K562 (cell line): ENCODE measurements at regions not wholly inside any gene's neighbourhood (a gene's known extent, or its start where the extent isn't known, plus 50 kb on each side); places are given as distances from the start of the nearest gene placed in this dataset.

Experiments used
- ATF2 ChIP-seq: sonication (generic); formaldehyde crosslinking; IDR thresholded peaks from 2 replicates; pipeline ENCODE4 v1.8.1; 2022; ENCODE audit warnings: missing genetic modification reagents
- EHMT2 ChIP-seq: fragments of 450-650 bp; IDR thresholded peaks from 2 replicates; pipeline ENCODE4 v1.6.1; 2018; ENCODE audit warnings: antibody characterized with exemption
- GABPB1 ChIP-seq: sonication (generic); formaldehyde crosslinking; IDR thresholded peaks from 2 replicates; pipeline ENCODE4 v1.8.0; 2022; ENCODE audit warnings: mild to moderate bottlenecking, missing genetic modification reagents
- MIER1 ChIP-seq: fragments of 450-650 bp; IDR thresholded peaks from 2 replicates; pipeline ENCODE4 v1.6.1; 2016; ENCODE audit warnings: antibody characterized with exemption, mild to moderate bottlenecking, low read depth
- SIX5 ChIP-seq, 2 experiments: IDR thresholded peaks; 2 replicates each; pipeline ENCODE4 v1.6.1; 2011; ENCODE audit warnings: low read length in 2 of 2, borderline replicate concordance in 1 of 2, low read depth in 1 of 2, mild to moderate bottlenecking in 1 of 2, moderate library complexity in 1 of 2; ENCODE audit not compliant: insufficient read depth in 1 of 2
- ZMIZ1 ChIP-seq, 2 experiments: fragments of 150-350 bp in 1 of 2; IDR thresholded peaks; 2 replicates each; pipeline ENCODE4 v1.6.1; 2012 to 2016; ENCODE audit warnings: low read depth in 2 of 2, low read length in 2 of 2, mild to moderate bottlenecking in 1 of 2, moderate library complexity in 1 of 2
- ZNF24 ChIP-seq: fragments of 450-650 bp; IDR thresholded peaks from 2 replicates; pipeline ENCODE4 v1.6.1; 2016
- ZNF407 ChIP-seq: fragments of 450-650 bp; IDR thresholded peaks from 2 replicates; pipeline ENCODE4 v1.6.1; 2016; ENCODE audit warnings: low read depth
- ZNF696 ChIP-seq: fragments of 250-450 bp; sonication (Bioruptor Pico); conservative IDR thresholded peaks from 2 replicates; pipeline ENCODE4 v1.4.0; 2020; ENCODE audit warnings: mild to moderate bottlenecking, moderate library complexity
- TF ChIP-seq, protein P1 (sequence below): fragments of 450-650 bp; conservative IDR thresholded peaks from 2 replicates; pipeline ENCODE4 v1.6.1; 2016; ENCODE audit warnings: missing genetic modification characterization, low read depth, mild to moderate bottlenecking, missing compliant biosample characterization, moderate library complexity

- TF ChIP-seq ZNF407, result no peak
- TF ChIP-seq, protein P1, sequence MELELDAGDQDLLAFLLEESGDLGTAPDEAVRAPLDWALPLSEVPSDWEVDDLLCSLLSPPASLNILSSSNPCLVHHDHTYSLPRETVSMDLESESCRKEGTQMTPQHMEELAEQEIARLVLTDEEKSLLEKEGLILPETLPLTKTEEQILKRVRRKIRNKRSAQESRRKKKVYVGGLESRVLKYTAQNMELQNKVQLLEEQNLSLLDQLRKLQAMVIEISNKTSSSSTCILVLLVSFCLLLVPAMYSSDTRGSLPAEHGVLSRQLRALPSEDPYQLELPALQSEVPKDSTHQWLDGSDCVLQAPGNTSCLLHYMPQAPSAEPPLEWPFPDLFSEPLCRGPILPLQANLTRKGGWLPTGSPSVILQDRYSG (tag), result no peak
- TF ChIP-seq ATF2 (CRISPR knock-in tag), result no peak
- TF ChIP-seq GABPB1 (CRISPR knock-in tag), result no peak
- TF ChIP-seq MIER1, result peak; percentile 86
- TF ChIP-seq EHMT2, result peak; percentile 93
- no peak for TF ChIP-seq ZNF696 (CRISPR knock-in tag)
- no peak for TF ChIP-seq ZMIZ1 (IDR thresholded peaks at IDR 0.05; ENCODE audit: low read depth in 2 of 2, low read length in 2 of 2)
- no peak for TF ChIP-seq SIX5 (IDR thresholded peaks at IDR 0.05; ENCODE audit: borderline replicate concordance in 1 of 2, insufficient read depth in 1 of 2, low read depth in 1 of 2, low read length in 2 of 2)
- TF ChIP-seq ZNF24, result no peak
- TF ChIP-seq, all 486 proteins: peak for 3
Measured at GRCh38 chr10:2964632-2965296, 102.6 kb upstream of the PFKP start (continued).
